ENCODE measurements at regions not wholly inside any gene's neighbourhood (a gene's known extent, or its start where the extent isn't known, plus 50 kb on each side); places are given as distances from the start of the nearest gene placed in this dataset.

- DNase-seq, result no peak
Measured at GRCh38 chr11:80163011-80163410, 722.2 kb upstream of the TENM4 start.

GRCh38 chr11:80162387-80162786 lies 721.6 kb upstream of the TENM4 start:
- no peak for DNase-seq

GRCh38 chr11:80157447-80157846 lies 716.6 kb upstream of the TENM4 start:
- DNase-seq, result no peak

- no peak for DNase-seq
Measured at GRCh38 chr11:80156062-80156461, 715.2 kb upstream of the TENM4 start.

GRCh38 chr11:80155412-80156017 lies 714.7 kb upstream of the TENM4 start:
- no peak for DNase-seq

GRCh38 chr11:80146232-80146631 lies 705.4 kb upstream of the TENM4 start:
- DNase-seq, result no peak

GRCh38 chr11:80144897-80145594 lies 704.2 kb upstream of the TENM4 start:
- DNase-seq, result no peak

- no peak for DNase-seq
Measured at GRCh38 chr11:80136991-80137390, 696.2 kb upstream of the TENM4 start.

GRCh38 chr11:80129396-80129795 lies 688.6 kb upstream of the TENM4 start:
- no peak for DNase-seq

GRCh38 chr11:80122211-80122610 lies 681.4 kb upstream of the TENM4 start:
- DNase-seq, result no peak

- no peak for DNase-seq
Measured at GRCh38 chr11:80118073-80118472, 677.2 kb upstream of the TENM4 start.

- DNase-seq, result no peak
Measured at GRCh38 chr11:80116796-80117195, 676.0 kb upstream of the TENM4 start.

- DNase-seq, result no peak
Measured at GRCh38 chr11:80109652-80110051, 668.8 kb upstream of the TENM4 start.

- no peak for DNase-seq
Measured at GRCh38 chr11:80109031-80109430, 668.2 kb upstream of the TENM4 start.

GRCh38 chr11:80107415-80107814 lies 666.6 kb upstream of the TENM4 start:
- DNase-seq, result no peak

GRCh38 chr11:80104191-80104590 lies 663.4 kb upstream of the TENM4 start:
- DNase-seq, result no peak

- DNase-seq, result no peak
Measured at GRCh38 chr11:80103142-80103859, 662.5 kb upstream of the TENM4 start.

- DNase-seq, result no peak
Measured at GRCh38 chr11:80097146-80097545, 656.3 kb upstream of the TENM4 start.

- DNase-seq, result no peak
Measured at GRCh38 chr11:80096736-80097135, 655.9 kb upstream of the TENM4 start.

GRCh38 chr11:80086496-80087055 lies 645.7 kb upstream of the TENM4 start:
- no peak for DNase-seq

GRCh38 chr11:80085563-80085962 lies 644.7 kb upstream of the TENM4 start:
- no peak for DNase-seq

GRCh38 chr11:80084608-80085007 lies 643.8 kb upstream of the TENM4 start:
- DNase-seq, result no peak

GRCh38 chr11:80083531-80083951 lies 642.7 kb upstream of the TENM4 start:
- DNase-seq, result no peak

GRCh38 chr11:80082406-80082805 lies 641.6 kb upstream of the TENM4 start:
- DNase-seq, result no peak

Measured in DMS79 treated with DMSO at 0.1 percent for 48 hours (cell line).